A673 (cell line): ENCODE measurements at regions not wholly inside any gene's neighbourhood (a gene's known extent, or its start where the extent isn't known, plus 50 kb on each side); places are given as distances from the start of the nearest gene placed in this dataset.

Experiments
- CTCF ChIP-seq: fragments of 300-800, 200-600 bp; sonication (generic); conservative IDR thresholded peaks from 2 replicates; pipeline ENCODE4 v1.5.1; 2017; ENCODE audit warnings: low read depth, mild to moderate bottlenecking, antibody characterized with exemption, low read length, moderate library complexity, mixed read lengths
- EZH2 ChIP-seq: fragments of 200-600 bp; sonication (generic); IDR thresholded peaks from 2 replicates; pipeline ENCODE4 v1.6.1; 2017; ENCODE audit warnings: borderline replicate concordance, low read depth, mild to moderate bottlenecking, mixed read lengths, antibody characterized with exemption, low read length; ENCODE audit not compliant: poor library complexity, severe bottlenecking

- TF ChIP-seq CTCF, result no peak
- TF ChIP-seq EZH2, result no peak
Measured at GRCh38 chr9:29319736-29320513, 1746.6 kb upstream of the C9orf72 start.
